ENCODE measurements at regions not wholly inside any gene's neighbourhood (a gene's known extent, or its start where the extent isn't known, plus 50 kb on each side); places are given as distances from the start of the nearest gene placed in this dataset.

GRCh38 chr10:57815949-57816348, 451.7 kb downstream of the IPMK start:
- ChIA-PET CTCF (no interaction called here), POLR2A (no interaction called here)
- H3K9me3 ChIP-seq (ENCODE audit: control insufficient read depth, insufficient read depth, low read depth, low read length), result no peaks in the 10 kb centered on the region
- intact Hi-C loops (cut with micrococcal nuclease; ENCODE audit: unreplicated experiment), result no loop called here
- ATAC-seq (no peak), DNase-seq (ENCODE audit: low read depth, low spot score) (no peak)
- H3K4me1 ChIP-seq (ENCODE audit: control insufficient read depth, insufficient read depth, low read length), result no peaks in the 10 kb centered on the region
- no TSS peak for BruUV-seq (replicated peaks)
- no peaks in the 10 kb centered on the region for H3K27me3 ChIP-seq (ENCODE audit: control insufficient read depth, insufficient read depth, low read length)
- no peak overlapping the region for H3K4me3 ChIP-seq (ENCODE audit: low read depth in 2 of 2, low read length in 2 of 2)
- H3K27ac ChIP-seq (ENCODE audit: low read length), result no peak overlapping the region
- in situ Hi-C loops (cut with HindIII; ENCODE audit: low pct_unique_long_range_greater_than_20kb, low sequenced_read_pairs), result no loop called here
- no peaks in the 10 kb centered on the region for H3K36me3 ChIP-seq (ENCODE audit: control insufficient read depth, insufficient read depth, low read length)
- TF ChIP-seq TCF7L2 (IDR thresholded peaks at IDR 0.05; ENCODE audit: low read depth, low read length), result no peak
- no peak for TF ChIP-seq POLR2AphosphoS5 (IDR thresholded peaks at IDR 0.05; ENCODE audit: low read depth, low read length)
- no peak for TF ChIP-seq REST (IDR thresholded peaks at IDR 0.05; ENCODE audit: insufficient read depth in 1 of 2, low read depth in 2 of 2, low read length in 1 of 2)
- TF ChIP-seq CTCF (IDR thresholded peaks at IDR 0.05), result no peak
- no peak for TF ChIP-seq SIN3A (IDR thresholded peaks at IDR 0.05; ENCODE audit: borderline replicate concordance, insufficient read depth, low read depth, low read length)

GRCh38 chr10:57809961-57810360, 457.7 kb downstream of the IPMK start:
- BruUV-seq (replicated peaks), result no TSS peak
- Histone ChIP-seq H3K9me3 (ENCODE audit: control insufficient read depth, insufficient read depth, low read depth, low read length) (no peaks in the 10 kb centered on the region), H3K4me1 (ENCODE audit: control insufficient read depth, insufficient read depth, low read length) (no peaks in the 10 kb centered on the region), H3K4me3 (ENCODE audit: low read depth in 2 of 2, low read length in 2 of 2) (no peak overlapping the region), H3K36me3 (ENCODE audit: control insufficient read depth, insufficient read depth, low read length) (no peaks in the 10 kb centered on the region), H3K27me3 (ENCODE audit: control insufficient read depth, insufficient read depth, low read length) (no peaks in the 10 kb centered on the region), H3K27ac (ENCODE audit: low read length) (no peak overlapping the region)
- no peak for TF ChIP-seq POLR2AphosphoS5 (IDR thresholded peaks at IDR 0.05; ENCODE audit: low read depth, low read length)
- no peak for TF ChIP-seq SIN3A (IDR thresholded peaks at IDR 0.05; ENCODE audit: borderline replicate concordance, insufficient read depth, low read depth, low read length)
- TF ChIP-seq REST (IDR thresholded peaks at IDR 0.05; ENCODE audit: insufficient read depth in 1 of 2, low read depth in 2 of 2, low read length in 1 of 2), result no peak
- TF ChIP-seq CTCF (IDR thresholded peaks at IDR 0.05), result no peak
- no peak for TF ChIP-seq TCF7L2 (IDR thresholded peaks at IDR 0.05; ENCODE audit: low read depth, low read length)
- intact Hi-C loops (cut with micrococcal nuclease; ENCODE audit: unreplicated experiment) (no loop called here), in situ Hi-C loops (cut with HindIII; ENCODE audit: low pct_unique_long_range_greater_than_20kb, low sequenced_read_pairs) (no loop called here)
- ChIA-PET CTCF (no interaction called here), POLR2A (no interaction called here)
- ATAC-seq (no peak), DNase-seq (ENCODE audit: low read depth, low spot score) (no peak)

Measured in Panc1 (cell line).